ENCODE measurements at regions not wholly inside any gene's neighbourhood (a gene's known extent, or its start where the extent isn't known, plus 50 kb on each side); places are given as distances from the start of the nearest gene placed in this dataset.

- no peak overlapping the region for H3K4me3 ChIP-seq (ENCODE audit: low read depth in 1 of 2, low read length in 2 of 2)
- no peaks in the 10 kb centered on the region for H3K4me1 ChIP-seq (ENCODE audit: control insufficient read depth in 1 of 2, insufficient read depth in 2 of 2, low read length in 2 of 2)
- no peaks in the 10 kb centered on the region for H3K27me3 ChIP-seq (ENCODE audit: control insufficient read depth in 1 of 2, insufficient read depth in 2 of 2, low read length in 2 of 2)
- no peaks in the 10 kb centered on the region for H3K9me3 ChIP-seq (ENCODE audit: control insufficient read depth in 1 of 2, low read length in 2 of 2)
- H3K27ac ChIP-seq (ENCODE audit: low read depth, low read length), result no peak overlapping the region
- H3K9ac ChIP-seq (ENCODE audit: low read depth in 1 of 2, low read length in 2 of 2), result no peak overlapping the region
- H3K36me3 ChIP-seq (ENCODE audit: control insufficient read depth in 1 of 2, insufficient read depth in 2 of 2, low read length in 2 of 2), result no peaks in the 10 kb centered on the region
Measured at GRCh38 chr14:82511399-82511798, 977.7 kb upstream of the SEL1L start.

GRCh38 chr14:82520765-82521164 lies 987.1 kb upstream of the SEL1L start:
- no peak overlapping the region for H3K27ac ChIP-seq (ENCODE audit: low read depth, low read length)
- no peaks in the 10 kb centered on the region for H3K27me3 ChIP-seq (ENCODE audit: control insufficient read depth in 1 of 2, insufficient read depth in 2 of 2, low read length in 2 of 2)
- peaks cover 0 to 7% of the 10 kb centered on the region in 2 donors for H3K9me3 ChIP-seq (ENCODE audit: control insufficient read depth in 1 of 2, low read length in 2 of 2)
- no peak overlapping the region for H3K9ac ChIP-seq (ENCODE audit: low read depth in 1 of 2, low read length in 2 of 2)
- no peaks in the 10 kb centered on the region for H3K36me3 ChIP-seq (ENCODE audit: control insufficient read depth in 1 of 2, insufficient read depth in 2 of 2, low read length in 2 of 2)
- H3K4me1 ChIP-seq (ENCODE audit: control insufficient read depth in 1 of 2, insufficient read depth in 2 of 2, low read length in 2 of 2), result no peaks in the 10 kb centered on the region
- H3K4me3 ChIP-seq (ENCODE audit: low read depth in 1 of 2, low read length in 2 of 2), result no peak overlapping the region

- Histone ChIP-seq H3K9me3 (ENCODE audit: control insufficient read depth in 1 of 2, low read length in 2 of 2) (peaks cover 0 to 7% of the 10 kb centered on the region in 2 donors), H3K27ac (ENCODE audit: low read depth, low read length) (no peak overlapping the region), H3K4me1 (ENCODE audit: control insufficient read depth in 1 of 2, insufficient read depth in 2 of 2, low read length in 2 of 2) (no peaks in the 10 kb centered on the region), H3K9ac (ENCODE audit: low read depth in 1 of 2, low read length in 2 of 2) (no peak overlapping the region), H3K27me3 (ENCODE audit: control insufficient read depth in 1 of 2, insufficient read depth in 2 of 2, low read length in 2 of 2) (no peaks in the 10 kb centered on the region), H3K4me3 (ENCODE audit: low read depth in 1 of 2, low read length in 2 of 2) (no peak overlapping the region), H3K36me3 (ENCODE audit: control insufficient read depth in 1 of 2, insufficient read depth in 2 of 2, low read length in 2 of 2) (no peaks in the 10 kb centered on the region)
Measured at GRCh38 chr14:82521191-82521590, 987.5 kb upstream of the SEL1L start.

- no peaks in the 10 kb centered on the region for H3K36me3 ChIP-seq (ENCODE audit: control insufficient read depth in 1 of 2, insufficient read depth in 2 of 2, low read length in 2 of 2)
- H3K27ac ChIP-seq (ENCODE audit: low read depth, low read length), result no peak overlapping the region
- no peaks in the 10 kb centered on the region for H3K27me3 ChIP-seq (ENCODE audit: control insufficient read depth in 1 of 2, insufficient read depth in 2 of 2, low read length in 2 of 2)
- H3K9ac ChIP-seq (ENCODE audit: low read depth in 1 of 2, low read length in 2 of 2), result no peak overlapping the region
- peaks cover 0 to 2% of the 10 kb centered on the region in 2 donors for H3K9me3 ChIP-seq (ENCODE audit: control insufficient read depth in 1 of 2, low read length in 2 of 2)
- no peak overlapping the region for H3K4me3 ChIP-seq (ENCODE audit: low read depth in 1 of 2, low read length in 2 of 2)
- H3K4me1 ChIP-seq (ENCODE audit: control insufficient read depth in 1 of 2, insufficient read depth in 2 of 2, low read length in 2 of 2), result no peaks in the 10 kb centered on the region
Measured at GRCh38 chr14:82528016-82528415, 994.4 kb upstream of the SEL1L start.

GRCh38 chr14:82533351-82533750 lies 999.7 kb upstream of the SEL1L start:
- Histone ChIP-seq H3K4me1 (ENCODE audit: control insufficient read depth in 1 of 2, insufficient read depth in 2 of 2, low read length in 2 of 2) (no peaks in the 10 kb centered on the region), H3K9me3 (ENCODE audit: control insufficient read depth in 1 of 2, low read length in 2 of 2) (peaks cover 0 to 2% of the 10 kb centered on the region in 2 donors), H3K27ac (ENCODE audit: low read depth, low read length) (no peak overlapping the region), H3K9ac (ENCODE audit: low read depth in 1 of 2, low read length in 2 of 2) (no peak overlapping the region), H3K4me3 (ENCODE audit: low read depth in 1 of 2, low read length in 2 of 2) (no peak overlapping the region), H3K27me3 (ENCODE audit: control insufficient read depth in 1 of 2, insufficient read depth in 2 of 2, low read length in 2 of 2) (no peaks in the 10 kb centered on the region), H3K36me3 (ENCODE audit: control insufficient read depth in 1 of 2, insufficient read depth in 2 of 2, low read length in 2 of 2) (no peaks in the 10 kb centered on the region)

GRCh38 chr14:82536566-82536965 lies 1002.9 kb upstream of the SEL1L start:
- Histone ChIP-seq H3K9ac (ENCODE audit: low read depth in 1 of 2, low read length in 2 of 2) (no peak overlapping the region), H3K27me3 (ENCODE audit: control insufficient read depth in 1 of 2, insufficient read depth in 2 of 2, low read length in 2 of 2) (no peaks in the 10 kb centered on the region), H3K4me3 (ENCODE audit: low read depth in 1 of 2, low read length in 2 of 2) (no peak overlapping the region), H3K36me3 (ENCODE audit: control insufficient read depth in 1 of 2, insufficient read depth in 2 of 2, low read length in 2 of 2) (no peaks in the 10 kb centered on the region), H3K9me3 (ENCODE audit: control insufficient read depth in 1 of 2, low read length in 2 of 2) (no peaks in the 10 kb centered on the region), H3K4me1 (ENCODE audit: control insufficient read depth in 1 of 2, insufficient read depth in 2 of 2, low read length in 2 of 2) (no peaks in the 10 kb centered on the region), H3K27ac (ENCODE audit: low read depth, low read length) (no peak overlapping the region)

- no peaks in the 10 kb centered on the region for H3K27me3 ChIP-seq (ENCODE audit: control insufficient read depth in 1 of 2, insufficient read depth in 2 of 2, low read length in 2 of 2)
- H3K27ac ChIP-seq (ENCODE audit: low read depth, low read length), result no peak overlapping the region
- no peaks in the 10 kb centered on the region for H3K4me1 ChIP-seq (ENCODE audit: control insufficient read depth in 1 of 2, insufficient read depth in 2 of 2, low read length in 2 of 2)
- no peaks in the 10 kb centered on the region for H3K36me3 ChIP-seq (ENCODE audit: control insufficient read depth in 1 of 2, insufficient read depth in 2 of 2, low read length in 2 of 2)
- no peak overlapping the region for H3K9ac ChIP-seq (ENCODE audit: low read depth in 1 of 2, low read length in 2 of 2)
- peaks cover 0 to 6% of the 10 kb centered on the region in 2 donors for H3K9me3 ChIP-seq (ENCODE audit: control insufficient read depth in 1 of 2, low read length in 2 of 2)
- no peak overlapping the region for H3K4me3 ChIP-seq (ENCODE audit: low read depth in 1 of 2, low read length in 2 of 2)
Measured at GRCh38 chr14:82537831-82538230, 1004.2 kb upstream of the SEL1L start.

GRCh38 chr14:82546401-82546800 lies 1012.7 kb upstream of the SEL1L start:
- H3K9ac ChIP-seq (ENCODE audit: low read depth in 1 of 2, low read length in 2 of 2), result no peak overlapping the region
- peaks cover 0 to 6% of the 10 kb centered on the region in 2 donors for H3K9me3 ChIP-seq (ENCODE audit: control insufficient read depth in 1 of 2, low read length in 2 of 2)
- no peak overlapping the region for H3K4me3 ChIP-seq (ENCODE audit: low read depth in 1 of 2, low read length in 2 of 2)
- no peaks in the 10 kb centered on the region for H3K4me1 ChIP-seq (ENCODE audit: control insufficient read depth in 1 of 2, insufficient read depth in 2 of 2, low read length in 2 of 2)
- no peaks in the 10 kb centered on the region for H3K27me3 ChIP-seq (ENCODE audit: control insufficient read depth in 1 of 2, insufficient read depth in 2 of 2, low read length in 2 of 2)
- H3K27ac ChIP-seq (ENCODE audit: low read depth, low read length), result no peak overlapping the region
- H3K36me3 ChIP-seq (ENCODE audit: control insufficient read depth in 1 of 2, insufficient read depth in 2 of 2, low read length in 2 of 2), result no peaks in the 10 kb centered on the region

GRCh38 chr14:82549306-82549990 lies 1015.8 kb upstream of the SEL1L start:
- Histone ChIP-seq H3K4me1 (ENCODE audit: control insufficient read depth in 1 of 2, insufficient read depth in 2 of 2, low read length in 2 of 2) (no peaks in the 10 kb centered on the region), H3K4me3 (ENCODE audit: low read depth in 1 of 2, low read length in 2 of 2) (no peak overlapping the region), H3K27me3 (ENCODE audit: control insufficient read depth in 1 of 2, insufficient read depth in 2 of 2, low read length in 2 of 2) (no peaks in the 10 kb centered on the region)

GRCh38 chr14:82562881-82563280 lies 1029.2 kb upstream of the SEL1L start:
- H3K4me3 ChIP-seq (ENCODE audit: low read depth in 1 of 2, low read length in 2 of 2), result no peak overlapping the region
- H3K27ac ChIP-seq (ENCODE audit: low read depth, low read length), result no peak overlapping the region
- H3K9ac ChIP-seq (ENCODE audit: low read depth in 1 of 2, low read length in 2 of 2), result no peak overlapping the region
- H3K36me3 ChIP-seq (ENCODE audit: control insufficient read depth in 1 of 2, insufficient read depth in 2 of 2, low read length in 2 of 2), result no peaks in the 10 kb centered on the region
- H3K4me1 ChIP-seq (ENCODE audit: control insufficient read depth in 1 of 2, insufficient read depth in 2 of 2, low read length in 2 of 2), result no peaks in the 10 kb centered on the region
- peaks cover 0 to 8% of the 10 kb centered on the region in 2 donors for H3K9me3 ChIP-seq (ENCODE audit: control insufficient read depth in 1 of 2, low read length in 2 of 2)
- no peaks in the 10 kb centered on the region for H3K27me3 ChIP-seq (ENCODE audit: control insufficient read depth in 1 of 2, insufficient read depth in 2 of 2, low read length in 2 of 2)

More at GRCh38 chr14:82549306-82549990, 1015.8 kb upstream of the SEL1L start:
- Histone ChIP-seq H3K9ac (ENCODE audit: low read depth in 1 of 2, low read length in 2 of 2) (no peak overlapping the region), H3K27ac (ENCODE audit: low read depth, low read length) (no peak overlapping the region), H3K36me3 (ENCODE audit: control insufficient read depth in 1 of 2, insufficient read depth in 2 of 2, low read length in 2 of 2) (no peaks in the 10 kb centered on the region), H3K9me3 (ENCODE audit: control insufficient read depth in 1 of 2, low read length in 2 of 2) (peaks cover 0 to 7% of the 10 kb centered on the region in 2 donors)
